Trophoblast cell (in vitro differentiated cells and primary cell): ENCODE measurements at regions not wholly inside any gene's neighbourhood (a gene's known extent, or its start where the extent isn't known, plus 50 kb on each side); places are given as distances from the start of the nearest gene placed in this dataset.

Experiments
- DNase-seq, 2 donors: peaks; one replicate each; pipeline ENCODE4 v3.0.0-alpha.2; 2016
- H2AFZ ChIP-seq: 2 replicates; pipeline ENCODE4 v1.6.1; 2013; ENCODE audit warnings: low read length, moderate library complexity, mild to moderate bottlenecking; ENCODE audit not compliant: insufficient read depth, poor library complexity
- H2AK5ac ChIP-seq: 2 replicates; pipeline ENCODE4 v1.6.1; 2013; ENCODE audit warnings: mild to moderate bottlenecking, low read length
- H2BK120ac ChIP-seq: 2 replicates; pipeline ENCODE4 v1.6.1; 2013; ENCODE audit warnings: low read length, mild to moderate bottlenecking, moderate library complexity; ENCODE audit not compliant: insufficient read depth, poor library complexity
- H2BK12ac ChIP-seq: 2 replicates; pipeline ENCODE4 v1.6.1; 2013; ENCODE audit warnings: mild to moderate bottlenecking, low read length, moderate library complexity
- H2BK5ac ChIP-seq: 2 replicates; pipeline ENCODE4 v1.6.1; 2013; ENCODE audit warnings: low read length, low read depth, moderate library complexity, mild to moderate bottlenecking; ENCODE audit not compliant: poor library complexity
- H3K14ac ChIP-seq: 2 replicates; pipeline ENCODE4 v1.6.1; 2013; ENCODE audit warnings: mild to moderate bottlenecking, low read length
- H3K18ac ChIP-seq: 2 replicates; pipeline ENCODE4 v1.6.1; 2013; ENCODE audit warnings: mild to moderate bottlenecking, low read length
- H3K23ac ChIP-seq: 2 replicates; pipeline ENCODE4 v1.6.1; 2013; ENCODE audit warnings: low read length
- H3K27ac ChIP-seq: 2 replicates; pipeline ENCODE4 v1.5.1; 2013; ENCODE audit warnings: low read depth, mild to moderate bottlenecking, inconsistent platforms, low read length, moderate library complexity
- H3K27me3 ChIP-seq: 2 replicates; pipeline ENCODE4 v1.6.1; 2013; ENCODE audit warnings: inconsistent platforms, mild to moderate bottlenecking, low read length, moderate library complexity; ENCODE audit not compliant: insufficient read depth
- H3K36me3 ChIP-seq, 2 experiments: 1 replicate in 1 of 2; 2 replicates in 1 of 2; pipeline ENCODE4 v1.6.1; 2013; ENCODE audit warnings: low read length in 2 of 2, mild to moderate bottlenecking in 2 of 2, moderate library complexity in 1 of 2; ENCODE audit not compliant: insufficient read depth in 2 of 2, control insufficient read depth in 1 of 2
- H3K4ac ChIP-seq: 2 replicates; pipeline ENCODE4 v1.6.1; 2013; ENCODE audit warnings: low read depth, mild to moderate bottlenecking, low read length, moderate library complexity
- H3K4me1 ChIP-seq, 2 experiments: 1 replicate in 1 of 2; 2 replicates in 1 of 2; pipeline ENCODE4 v1.6.1; 2013; ENCODE audit warnings: low read length in 2 of 2, mild to moderate bottlenecking in 2 of 2, moderate library complexity in 1 of 2; ENCODE audit not compliant: insufficient read depth in 2 of 2, control insufficient read depth in 1 of 2
- H3K4me2 ChIP-seq: 2 replicates; pipeline ENCODE4 v1.6.1; 2013; ENCODE audit warnings: inconsistent platforms, mild to moderate bottlenecking, low read length, moderate library complexity
- H3K4me3 ChIP-seq: 2 replicates; pipeline ENCODE4 v1.5.1; 2013; ENCODE audit warnings: mild to moderate bottlenecking, low read depth, low read length, inconsistent platforms
- H3K79me1 ChIP-seq: one replicate; pipeline ENCODE4 v1.6.1; 2013; ENCODE audit warnings: low read length
- H3K79me2 ChIP-seq: 2 replicates; pipeline ENCODE4 v1.6.1; 2013; ENCODE audit warnings: low read length, mild to moderate bottlenecking; ENCODE audit not compliant: control insufficient read depth, insufficient read depth, poor library complexity
- H3K9ac ChIP-seq: 2 replicates; pipeline ENCODE4 v1.6.1; 2013; ENCODE audit warnings: mild to moderate bottlenecking, low read length
- H3K9me3 ChIP-seq: 2 replicates; pipeline ENCODE4 v1.6.1; 2013; ENCODE audit warnings: low read depth, mild to moderate bottlenecking, control low read depth, inconsistent platforms, low read length; ENCODE audit not compliant: insufficient read depth
- H4K12ac ChIP-seq: 2 replicates; pipeline ENCODE4 v1.6.1; 2013; ENCODE audit warnings: low read depth, mild to moderate bottlenecking, low read length, moderate library complexity
- H4K8ac ChIP-seq: 2 replicates; pipeline ENCODE4 v1.6.1; 2013; ENCODE audit warnings: low read depth, mild to moderate bottlenecking, low read length, moderate library complexity
- H4K91ac ChIP-seq: one replicate; pipeline ENCODE4 v1.6.1; 2013; ENCODE audit warnings: low read depth, mild to moderate bottlenecking, low read length, moderate library complexity
- WGBS: extraction: QIAGEN DNeasy Blood & Tissue Kit; methylation state at CpG from one replicate; pipeline ENCODE4 v1.1.7; 2013; ENCODE audit warnings: missing lambda C conversion rate; ENCODE audit not compliant: insufficient read length, insufficient coverage; ENCODE audit errors: extremely low coverage; 5-methylcytosine and 5-hydroxymethylcytosine counted together

DNA sequence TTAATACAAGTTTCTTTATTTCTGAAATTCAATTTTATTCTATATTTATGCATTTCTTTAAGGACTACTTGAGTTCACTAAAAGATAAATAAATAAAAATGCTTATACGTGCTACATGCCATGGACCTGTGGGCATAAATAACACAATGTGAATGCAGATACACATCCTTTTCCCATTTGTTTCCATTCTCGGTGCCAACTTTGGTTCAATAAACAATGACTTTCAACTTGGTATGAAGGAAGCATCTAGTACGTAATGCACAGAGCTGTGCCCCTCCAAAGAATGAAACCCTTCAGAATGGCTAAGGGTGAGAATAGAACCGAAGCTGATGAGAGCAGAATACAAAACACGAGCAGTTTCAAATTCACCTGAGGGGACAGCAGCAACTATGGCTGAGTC lies 409.3 kb downstream of the MTX2 start:
- H3K4me3 ChIP-seq, result no peak overlapping the region
- no peak overlapping the region for H3K9ac ChIP-seq
- no CpG with 5 or more reads among the region's 5 CpGs for WGBS
- no peak overlapping the region for H2BK120ac ChIP-seq
- no peak overlapping the region for H4K8ac ChIP-seq
- no peak overlapping the region for H3K4me2 ChIP-seq
- no peak overlapping the region for H2BK12ac ChIP-seq
- H3K14ac ChIP-seq, result no peak overlapping the region
- no peak overlapping the region for H3K18ac ChIP-seq
- H3K27me3 ChIP-seq, result no peaks in the 10 kb centered on the region
- H2BK5ac ChIP-seq, result no peak overlapping the region
- H3K4me1 ChIP-seq, result peaks cover 4 to 8% of the 10 kb centered on the region in 2 experiments
- no peaks in the 10 kb centered on the region for H3K9me3 ChIP-seq
- no peak overlapping the region for H3K4ac ChIP-seq
- no peak overlapping the region for H2AFZ ChIP-seq
- peaks cover 13% of the 10 kb centered on the region for H3K79me1 ChIP-seq
- DNase-seq, result no peak
- H4K91ac ChIP-seq, result no peak overlapping the region
- no peak overlapping the region for H2AK5ac ChIP-seq
- peaks cover 1% of the 10 kb centered on the region for H3K79me2 ChIP-seq
- no peak overlapping the region for H4K12ac ChIP-seq
- H3K27ac ChIP-seq, result no peak overlapping the region
- H3K36me3 ChIP-seq, result no peaks in the 10 kb centered on the region
- no peak overlapping the region for H3K23ac ChIP-seq

DNA sequence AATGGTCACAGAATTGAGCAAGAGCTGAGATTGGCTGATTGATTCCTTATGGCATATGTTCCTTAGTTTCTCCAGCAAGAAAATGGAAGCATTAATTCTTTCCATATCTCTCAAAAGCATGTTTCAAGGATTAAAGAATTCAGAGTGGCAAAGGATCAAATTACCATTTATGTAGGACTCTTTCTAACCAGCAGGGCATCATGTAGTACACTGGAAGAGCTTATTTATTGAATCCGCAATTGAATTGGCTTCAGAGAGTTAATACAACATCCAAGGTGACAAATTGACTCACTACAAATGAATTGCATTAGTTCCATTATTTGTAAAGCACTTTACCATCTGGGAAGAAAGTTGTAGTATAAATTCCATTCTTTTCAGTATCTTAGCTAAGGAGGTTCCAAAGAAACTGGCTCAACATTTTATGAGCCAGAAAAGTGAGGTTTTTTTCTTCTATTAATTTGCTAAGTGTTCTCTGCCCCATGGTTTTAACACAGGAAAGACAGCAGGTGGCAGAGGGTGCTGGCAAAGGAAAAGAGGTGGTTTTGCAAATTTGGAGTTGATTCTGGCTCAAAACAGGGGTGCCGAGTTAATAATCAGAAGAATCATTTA lies 409.9 kb downstream of the MTX2 start:
- Histone ChIP-seq H3K4me3 (no peak overlapping the region), H3K23ac (no peak overlapping the region), H2AFZ (no peak overlapping the region), H3K36me3 (no peaks in the 10 kb centered on the region), H4K12ac (no peak overlapping the region), H3K14ac (no peak overlapping the region), H3K4ac (no peak overlapping the region), H3K18ac (no peak overlapping the region), H3K27me3 (no peaks in the 10 kb centered on the region), H3K4me1 (peaks cover 0 to 5% of the 10 kb centered on the region in 2 experiments), H2BK5ac (no peak overlapping the region), H4K8ac (no peak overlapping the region), H3K79me2 (no peaks in the 10 kb centered on the region), H3K4me2 (no peak overlapping the region), H3K27ac (no peak overlapping the region), H2BK120ac (no peak overlapping the region), H2AK5ac (no peak overlapping the region), H4K91ac (no peak overlapping the region), H3K9me3 (no peaks in the 10 kb centered on the region), H3K9ac (no peak overlapping the region), H2BK12ac (no peak overlapping the region), H3K79me1 (peaks cover 9% of the 10 kb centered on the region)
- WGBS, result no CpG with 5 or more reads among the region's 2 CpGs
- DNase-seq, result no peak

DNA sequence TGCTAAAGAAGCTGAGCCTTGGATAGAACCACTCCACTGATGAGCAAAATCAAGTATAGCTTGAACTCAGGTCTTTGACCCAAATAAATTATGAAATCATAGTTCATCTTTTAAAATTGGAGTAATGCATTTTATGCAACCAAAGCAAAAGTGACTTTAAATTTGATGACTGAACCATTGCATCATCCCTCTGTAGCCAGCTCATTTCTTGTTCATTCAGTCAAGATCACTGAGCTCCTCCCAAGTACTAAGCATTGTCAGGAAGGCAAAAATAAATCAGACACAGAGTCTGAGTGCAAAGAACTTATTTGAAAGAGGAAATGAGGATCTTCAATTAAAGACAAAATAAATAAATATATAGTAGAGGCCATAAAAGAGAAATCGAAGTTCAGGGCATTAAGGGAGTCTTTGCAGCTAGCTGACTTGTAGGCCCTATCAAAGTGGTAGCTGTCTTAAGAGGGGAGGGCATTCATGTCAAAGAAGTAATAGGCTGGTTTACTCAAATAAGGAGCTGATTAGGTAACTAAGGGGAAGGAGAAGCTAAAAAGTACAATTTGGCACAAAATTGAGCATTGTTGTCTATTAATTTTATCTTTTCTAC lies 411.8 kb downstream of the MTX2 start:
- Histone ChIP-seq H3K4ac (no peak overlapping the region), H2AFZ (no peak overlapping the region), H4K91ac (no peak overlapping the region)

DNA sequence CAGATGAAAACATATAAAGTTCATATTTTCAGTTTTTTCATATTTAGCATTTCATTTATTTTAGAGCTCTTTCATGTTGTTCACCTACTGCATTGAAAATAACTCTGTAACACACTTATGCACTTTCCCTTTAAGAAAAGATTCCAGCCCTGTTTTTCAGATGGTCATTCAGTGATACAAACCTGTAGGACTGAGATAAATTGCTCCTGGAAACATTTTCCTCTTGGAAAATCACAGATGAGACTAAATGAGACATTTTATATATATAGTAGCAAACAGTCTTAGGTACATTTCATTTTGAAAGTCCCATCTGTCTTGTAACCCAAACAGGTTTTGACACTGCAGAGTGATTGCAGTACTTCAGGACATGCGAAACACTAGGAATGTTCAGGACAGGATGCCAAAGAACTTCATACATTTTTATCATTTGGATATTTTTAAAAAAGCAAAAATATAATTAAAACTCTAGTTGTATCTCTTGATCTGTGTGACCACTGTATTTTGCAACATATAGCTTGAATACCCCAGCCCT lies 412.4 kb downstream of the MTX2 start:
- no peak overlapping the region for H2AFZ ChIP-seq
- peaks cover 10% of the 10 kb centered on the region for H3K79me1 ChIP-seq
- H3K18ac ChIP-seq, result no peak overlapping the region
- H3K9ac ChIP-seq, result no peak overlapping the region
- H3K36me3 ChIP-seq, result no peaks in the 10 kb centered on the region
- H3K4me2 ChIP-seq, result no peak overlapping the region
- H2BK12ac ChIP-seq, result no peak overlapping the region
- no peak overlapping the region for H3K23ac ChIP-seq
- H3K27ac ChIP-seq, result no peak overlapping the region
- H3K9me3 ChIP-seq, result no peaks in the 10 kb centered on the region
- peaks cover 0 to 2% of the 10 kb centered on the region in 2 experiments for H3K4me1 ChIP-seq
- no peak overlapping the region for H3K14ac ChIP-seq
- no peaks in the 10 kb centered on the region for H3K79me2 ChIP-seq
- WGBS, result no CpG with 5 or more reads among the region's 1 CpG
- no peak overlapping the region for H3K4me3 ChIP-seq
- no peaks in the 10 kb centered on the region for H3K27me3 ChIP-seq
- H4K91ac ChIP-seq, result no peak overlapping the region
- H3K4ac ChIP-seq, result no peak overlapping the region
- H2BK5ac ChIP-seq, result no peak overlapping the region
- H2BK120ac ChIP-seq, result no peak overlapping the region
- DNase-seq, result no peak
- H2AK5ac ChIP-seq, result no peak overlapping the region
- H4K12ac ChIP-seq, result no peak overlapping the region
- no peak overlapping the region for H4K8ac ChIP-seq

More for the DNA sequence above, 411.8 kb downstream of the MTX2 start:
- Histone ChIP-seq H2AK5ac (no peak overlapping the region), H3K27me3 (no peaks in the 10 kb centered on the region), H3K79me1 (peaks cover 13% of the 10 kb centered on the region), H3K27ac (no peak overlapping the region), H3K4me3 (no peak overlapping the region), H3K9ac (no peak overlapping the region), H3K23ac (no peak overlapping the region), H3K79me2 (no peaks in the 10 kb centered on the region), H2BK120ac (no peak overlapping the region), H2BK12ac (no peak overlapping the region), H3K9me3 (no peaks in the 10 kb centered on the region), H3K18ac (no peak overlapping the region), H4K8ac (no peak overlapping the region), H3K14ac (no peak overlapping the region), H4K12ac (no peak overlapping the region), H3K36me3 (no peaks in the 10 kb centered on the region), H3K4me1 (peaks cover 0 to 4% of the 10 kb centered on the region in 2 experiments), H3K4me2 (no peak overlapping the region), H2BK5ac (no peak overlapping the region)
- no peak for DNase-seq
- WGBS, result no CpG with 5 or more reads among the region's 1 CpG
